Calu3 (cell line): ENCODE measurements at regions not wholly inside any gene's neighbourhood (a gene's known extent, or its start where the extent isn't known, plus 50 kb on each side); places are given as distances from the start of the nearest gene placed in this dataset.
"Not testable (repeated sequence)": the region's sequence is repeated elsewhere in the genome, so short reads cannot be mapped to it uniquely, and the experiment has no call there.

ENCODE experiments used
- BruUV-seq: library from RNA; stranded (reverse); fragments of 400-500 nt; replicated peaks from 2 replicates; lab custom pipeline; 2021; lab: Mats Ljungman, UMichigan
- CTCF ChIA-PET: fragments of 300-600 bp; sonication (Branson Sonifier 250); formaldehyde crosslinking; loops from one replicate; lab custom pipeline; 2022; ENCODE audit warnings: antibody characterized with exemption; lab: Charles Lee
- DNase-seq: peaks from one replicate; pipeline ENCODE4 v3.0.0; 2022
- H3K27ac Mint-ChIP-seq: one replicate; pipeline ENCODE4 v1.8.0; 2022; ENCODE audit warnings: mixed read lengths; ENCODE audit not compliant: unreplicated experiment
- H3K27me3 Mint-ChIP-seq: one replicate; pipeline ENCODE4 v1.8.0; 2022; ENCODE audit warnings: mixed read lengths; ENCODE audit not compliant: unreplicated experiment
- H3K36me3 Mint-ChIP-seq: one replicate; pipeline ENCODE4 v1.8.0; 2022; ENCODE audit warnings: mild to moderate bottlenecking, moderate library complexity, mixed read lengths; ENCODE audit not compliant: insufficient read depth, unreplicated experiment
- H3K4me1 Mint-ChIP-seq: one replicate; pipeline ENCODE4 v1.8.0; 2022; ENCODE audit warnings: mild to moderate bottlenecking, low read depth, mixed read lengths; ENCODE audit not compliant: unreplicated experiment
- H3K4me3 Mint-ChIP-seq: one replicate; pipeline ENCODE4 v1.8.0; 2022; ENCODE audit warnings: mild to moderate bottlenecking, low read depth, moderate library complexity, mixed read lengths; ENCODE audit not compliant: unreplicated experiment
- H3K9me3 Mint-ChIP-seq: one replicate; pipeline ENCODE4 v1.8.0; 2022; ENCODE audit warnings: low read depth, mixed read lengths; ENCODE audit not compliant: unreplicated experiment
- intact Hi-C: fragments of 100-400 bp; cut with micrococcal nuclease; formaldehyde crosslinking; loops from one replicate; pipeline ENCODE4 v1.10.0; 2022; ENCODE audit not compliant: unreplicated experiment
- TF ChIP-seq, protein P1 (sequence below): fragments of 200-600 bp; IDR thresholded peaks from one replicate; pipeline ENCODE4 v1.8.0; 2022; ENCODE audit warnings: antibody characterized with exemption; ENCODE audit not compliant: unreplicated experiment

- no peaks in the 10 kb centered on the region for H3K4me1 Mint-ChIP-seq
- H3K4me3 Mint-ChIP-seq = no peak overlapping the region
- no peak for DNase-seq
Observed at GRCh38 chr7:79997345-79997744, 137.3 kb upstream of the GNAI1 start.

DNA sequence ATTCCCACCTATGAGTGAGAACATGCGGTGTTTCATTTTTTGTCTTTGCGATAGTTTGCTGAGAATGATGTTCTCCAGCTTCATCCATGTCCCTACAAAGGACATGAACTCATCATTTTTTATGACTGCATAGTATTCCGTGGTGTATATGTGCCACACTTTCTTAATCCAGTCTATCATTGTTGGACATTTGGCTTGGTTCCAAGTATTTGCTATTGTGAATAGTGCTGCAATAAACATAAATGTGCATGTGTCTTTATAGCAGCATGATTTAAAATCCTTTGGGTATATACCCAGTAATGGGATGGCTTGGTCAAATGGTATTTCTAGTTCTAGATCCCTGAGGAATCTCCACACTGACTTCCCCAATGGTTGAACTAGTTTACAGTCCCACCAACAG lies 138.9 kb upstream of the GNAI1 start:
- H3K36me3 Mint-ChIP-seq, H3K27ac Mint-ChIP-seq, intact Hi-C loops, DNase-seq, H3K27me3 Mint-ChIP-seq, BruUV-seq, H3K9me3 Mint-ChIP-seq, H3K4me3 Mint-ChIP-seq, H3K4me1 Mint-ChIP-seq, CTCF ChIA-PET: not testable (repeated sequence)

More at GRCh38 chr7:79997345-79997744, 137.3 kb upstream of the GNAI1 start:
- intact Hi-C loops = no loop called here
- TF ChIP-seq, protein P1, sequence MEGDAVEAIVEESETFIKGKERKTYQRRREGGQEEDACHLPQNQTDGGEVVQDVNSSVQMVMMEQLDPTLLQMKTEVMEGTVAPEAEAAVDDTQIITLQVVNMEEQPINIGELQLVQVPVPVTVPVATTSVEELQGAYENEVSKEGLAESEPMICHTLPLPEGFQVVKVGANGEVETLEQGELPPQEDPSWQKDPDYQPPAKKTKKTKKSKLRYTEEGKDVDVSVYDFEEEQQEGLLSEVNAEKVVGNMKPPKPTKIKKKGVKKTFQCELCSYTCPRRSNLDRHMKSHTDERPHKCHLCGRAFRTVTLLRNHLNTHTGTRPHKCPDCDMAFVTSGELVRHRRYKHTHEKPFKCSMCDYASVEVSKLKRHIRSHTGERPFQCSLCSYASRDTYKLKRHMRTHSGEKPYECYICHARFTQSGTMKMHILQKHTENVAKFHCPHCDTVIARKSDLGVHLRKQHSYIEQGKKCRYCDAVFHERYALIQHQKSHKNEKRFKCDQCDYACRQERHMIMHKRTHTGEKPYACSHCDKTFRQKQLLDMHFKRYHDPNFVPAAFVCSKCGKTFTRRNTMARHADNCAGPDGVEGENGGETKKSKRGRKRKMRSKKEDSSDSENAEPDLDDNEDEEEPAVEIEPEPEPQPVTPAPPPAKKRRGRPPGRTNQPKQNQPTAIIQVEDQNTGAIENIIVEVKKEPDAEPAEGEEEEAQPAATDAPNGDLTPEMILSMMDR = no peak
- no TSS peak for BruUV-seq
- Mint-ChIP-seq H3K36me3 (no peaks in the 10 kb centered on the region), H3K27ac (no peak overlapping the region), H3K9me3 (no peaks in the 10 kb centered on the region), H3K27me3 (no peaks in the 10 kb centered on the region)
- CTCF ChIA-PET = no interaction called here

DNA sequence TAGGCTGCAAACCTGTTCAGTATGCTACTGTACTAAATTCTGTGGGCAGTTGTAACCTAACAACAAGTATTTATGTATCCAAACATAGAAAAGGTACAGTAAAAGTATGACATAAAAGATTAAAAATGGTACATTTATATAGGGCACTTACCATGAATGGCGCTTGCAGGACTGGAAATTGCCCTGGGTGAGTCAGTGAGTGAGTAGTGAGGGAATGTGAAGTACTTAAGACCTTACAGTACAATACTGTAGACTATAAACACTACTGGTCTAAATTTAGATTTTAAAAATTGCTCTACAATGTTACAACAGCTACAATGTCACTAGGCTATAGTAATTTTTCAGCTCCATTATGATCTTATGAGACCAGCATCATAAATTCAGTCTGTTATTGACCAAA lies 146.0 kb upstream of the GNAI1 start:
- H3K9me3 Mint-ChIP-seq = no peaks in the 10 kb centered on the region
- no peak for DNase-seq
- intact Hi-C loops = no loop called here
- no peaks in the 10 kb centered on the region for H3K4me1 Mint-ChIP-seq
- no TSS peak for BruUV-seq
- H3K4me3 Mint-ChIP-seq = no peak overlapping the region
- no peaks in the 10 kb centered on the region for H3K36me3 Mint-ChIP-seq
- H3K27ac Mint-ChIP-seq = no peak overlapping the region
- CTCF ChIA-PET = no interaction called here
- no peaks in the 10 kb centered on the region for H3K27me3 Mint-ChIP-seq
- TF ChIP-seq, protein P1 = no peak

GRCh38 chr7:79984210-79984609 lies 150.4 kb upstream of the GNAI1 start:
- Mint-ChIP-seq H3K9me3 (no peaks in the 10 kb centered on the region), H3K27ac (no peak overlapping the region), H3K4me3 (no peak overlapping the region), H3K4me1 (peaks cover 24% of the 10 kb centered on the region), H3K36me3 (no peaks in the 10 kb centered on the region), H3K27me3 (no peaks in the 10 kb centered on the region)
- no TSS peak for BruUV-seq
- CTCF ChIA-PET = no interaction called here
- intact Hi-C loops = no loop called here
- TF ChIP-seq, protein P1 = no peak
- DNase-seq = no peak

- BruUV-seq = no TSS peak
- Mint-ChIP-seq H3K4me3 (no peak overlapping the region), H3K4me1 (peaks cover 24% of the 10 kb centered on the region), H3K9me3 (no peaks in the 10 kb centered on the region), H3K27me3 (no peaks in the 10 kb centered on the region), H3K27ac (no peak overlapping the region), H3K36me3 (no peaks in the 10 kb centered on the region)
- CTCF ChIA-PET = interaction anchor here (0.6 kb wide), 1 partner anchor 51 kb away, joined by 5 read pairs; no protein-coding TSS in a partner anchor
- intact Hi-C loops = no loop called here
- TF ChIP-seq, protein P1 = no peak
- DNase-seq = no peak
Observed at GRCh38 chr7:79982141-79982770, 152.4 kb upstream of the GNAI1 start.
